MCF 10A (cell line): ENCODE measurements at regions not wholly inside any gene's neighbourhood (a gene's known extent, or its start where the extent isn't known, plus 50 kb on each side); places are given as distances from the start of the nearest gene placed in this dataset.

Experiments used
- BruUV-seq: library from RNA; stranded (reverse); fragments of 400-500 nt; replicated peaks from 2 replicates; lab custom pipeline; 2021; lab: Mats Ljungman, UMichigan
- CTCF ChIA-PET: fragments of 300-600 bp; sonication (Branson Sonifier 250); formaldehyde crosslinking; extraction: SDS; loops from one replicate; lab custom pipeline; 2021; ENCODE audit warnings: antibody characterized with exemption, inconsistent platforms; lab: Yijun Ruan, JAX
- POLR2A ChIA-PET: fragments of 300-600, 350-650 bp; sonication (Branson Sonifier 250); formaldehyde crosslinking; extraction: SDS; loops from one replicate; lab custom pipeline; 2020; ENCODE audit warnings: antibody characterized with exemption, inconsistent platforms; lab: Yijun Ruan, JAX
- DNase-seq: peaks from one replicate; pipeline ENCODE4 v3.0.0-alpha.2; 2018; ENCODE audit not compliant: unreplicated experiment
- H3K27ac Mint-ChIP-seq: one replicate; pipeline ENCODE4 v1.8.0; 2022; ENCODE audit warnings: mild to moderate bottlenecking, low read depth, mixed read lengths; ENCODE audit not compliant: unreplicated experiment
- H3K27me3 Mint-ChIP-seq: one replicate; pipeline ENCODE4 v1.8.0; 2022; ENCODE audit warnings: mixed read lengths; ENCODE audit not compliant: insufficient read depth, unreplicated experiment
- H3K36me3 Mint-ChIP-seq: one replicate; pipeline ENCODE4 v1.8.0; 2022; ENCODE audit warnings: mild to moderate bottlenecking, moderate library complexity, mixed read lengths; ENCODE audit not compliant: insufficient read depth, unreplicated experiment
- H3K4me1 Mint-ChIP-seq: one replicate; pipeline ENCODE4 v1.8.0; 2022; ENCODE audit warnings: mixed read lengths; ENCODE audit not compliant: insufficient read depth, unreplicated experiment
- H3K4me3 Mint-ChIP-seq: one replicate; pipeline ENCODE4 v1.8.0; 2022; ENCODE audit warnings: mild to moderate bottlenecking, moderate library complexity, mixed read lengths; ENCODE audit not compliant: unreplicated experiment
- H3K9me3 Mint-ChIP-seq: one replicate; pipeline ENCODE4 v1.8.0; 2022; ENCODE audit warnings: mixed read lengths; ENCODE audit not compliant: unreplicated experiment
- CTCF ChIP-seq: fragments of 200-600 bp; IDR thresholded peaks from one replicate; pipeline ENCODE4 v1.8.0; 2022; ENCODE audit warnings: antibody characterized with exemption, mild to moderate bottlenecking; ENCODE audit not compliant: unreplicated experiment
- intact Hi-C: fragments of 100-400 bp; cut with micrococcal nuclease; formaldehyde crosslinking; loops from 2 replicates; pipeline ENCODE4 v1.14.1; 2022

- no peak for TF ChIP-seq CTCF
- Mint-ChIP-seq H3K36me3 (no peaks in the 10 kb centered on the region), H3K4me1 (no peaks in the 10 kb centered on the region), H3K27ac (no peak overlapping the region), H3K27me3 (peaks cover 72% of the 10 kb centered on the region), H3K4me3 (no peak overlapping the region), H3K9me3 (no peaks in the 10 kb centered on the region)
- ChIA-PET CTCF (no interaction called here), POLR2A (no interaction called here)
- no peak for DNase-seq
- BruUV-seq = no TSS peak
- intact Hi-C loops = no loop called here
These were observed 181.9 kb upstream of the ANO3 start for GRCh38 chr11:26150031-26150430.

GRCh38 chr11:26158251-26158650, 173.7 kb upstream of the ANO3 start:
- Mint-ChIP-seq H3K4me3 (no peak overlapping the region), H3K4me1 (no peaks in the 10 kb centered on the region), H3K27ac (no peak overlapping the region), H3K27me3 (peaks cover 97% of the 10 kb centered on the region), H3K9me3 (no peaks in the 10 kb centered on the region), H3K36me3 (no peaks in the 10 kb centered on the region)
- DNase-seq = no peak
- POLR2A ChIA-PET = no interaction called here
- BruUV-seq = no TSS peak
- intact Hi-C loops = no loop called here
- CTCF ChIA-PET = no interaction called here
- no peak for TF ChIP-seq CTCF

- no TSS peak for BruUV-seq
- no peak for DNase-seq
- no peaks in the 10 kb centered on the region for H3K9me3 Mint-ChIP-seq
- no peak overlapping the region for H3K27ac Mint-ChIP-seq
- no peak for TF ChIP-seq CTCF
- H3K27me3 Mint-ChIP-seq = peaks cover 94% of the 10 kb centered on the region
- no peaks in the 10 kb centered on the region for H3K4me1 Mint-ChIP-seq
- intact Hi-C loops = no loop called here
- H3K4me3 Mint-ChIP-seq = no peak overlapping the region
- CTCF ChIA-PET = interaction anchor here (0.6 to 0.7 kb wide), 2 partner anchors 66 to 91 kb away, joined by 3 read pairs; no protein-coding TSS in a partner anchor
- H3K36me3 Mint-ChIP-seq = no peaks in the 10 kb centered on the region
- POLR2A ChIA-PET = no interaction called here
These were observed 169.6 kb upstream of the ANO3 start for GRCh38 chr11:26162291-26162690.

GRCh38 chr11:26186389-26186788, 145.5 kb upstream of the ANO3 start:
- H3K27me3 Mint-ChIP-seq = peaks cover 6% of the 10 kb centered on the region
- POLR2A ChIA-PET = no interaction called here
- DNase-seq = no peak
- no peak overlapping the region for H3K27ac Mint-ChIP-seq
- no peak overlapping the region for H3K4me3 Mint-ChIP-seq
- BruUV-seq = no TSS peak
- TF ChIP-seq CTCF = no peak
- H3K4me1 Mint-ChIP-seq = peaks cover 15% of the 10 kb centered on the region
- H3K9me3 Mint-ChIP-seq = no peaks in the 10 kb centered on the region
- H3K36me3 Mint-ChIP-seq = no peaks in the 10 kb centered on the region
- CTCF ChIA-PET = interaction anchor here (0.6 kb wide), 1 partner anchor 11 kb away, joined by 3 read pairs; no protein-coding TSS in a partner anchor
- intact Hi-C loops = no loop called here
